Myocyte (in vitro differentiated cells): ENCODE measurements at regions not wholly inside any gene's neighbourhood (a gene's known extent, or its start where the extent isn't known, plus 50 kb on each side); places are given as distances from the start of the nearest gene placed in this dataset.

Experiments used
- DNase-seq: peaks from one replicate; pipeline ENCODE4 v3.0.0-alpha.2; 2012; ENCODE audit warnings: low read depth

DNA sequence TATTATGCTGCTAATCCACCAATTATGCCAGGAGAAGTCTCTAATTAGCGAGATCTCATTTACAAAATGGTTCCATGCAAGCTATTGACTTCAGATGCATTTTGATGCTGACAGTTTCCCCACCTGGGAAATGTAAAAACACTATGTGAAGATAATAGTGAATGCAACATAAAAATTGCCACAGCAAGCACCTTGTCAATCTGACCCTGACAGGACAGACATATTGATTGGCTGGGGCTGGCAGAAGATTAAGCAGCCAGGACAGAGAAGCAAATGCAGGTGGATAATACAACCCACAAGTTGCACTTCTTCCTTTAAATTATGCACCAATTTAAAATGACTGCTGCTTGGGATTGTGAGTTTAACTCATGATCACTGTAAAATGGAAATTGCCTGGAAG, 642.8 kb upstream of the POT1 start:
- DNase-seq, result no peak

DNA sequence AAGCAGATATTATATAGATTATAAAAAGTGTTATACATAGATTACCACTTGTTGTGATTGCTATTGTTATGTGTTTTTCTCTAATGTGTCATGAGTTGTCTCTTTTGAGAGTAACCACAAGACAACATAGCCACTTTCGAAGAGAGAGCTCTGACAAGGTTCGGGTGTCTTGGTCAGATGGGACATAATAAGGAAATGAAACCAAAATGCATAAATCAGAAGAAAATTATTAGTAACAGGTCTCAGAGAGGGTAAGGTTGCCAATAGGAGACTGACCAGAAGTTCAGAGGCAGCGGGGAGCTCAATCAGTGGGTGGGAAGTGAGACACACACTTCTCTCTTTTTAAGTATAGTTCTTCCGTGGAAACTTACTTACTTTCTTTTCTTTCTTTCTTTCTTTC, 639.2 kb upstream of the POT1 start:
- no peak for DNase-seq

GRCh38 chr7:125567686-125568085, 638.1 kb upstream of the POT1 start:
- DNase-seq, result no peak

- DNase-seq, result no peak
These were observed 634.4 kb upstream of the POT1 start for GRCh38 chr7:125563964-125564529.

- DNase-seq, result no peak
These were observed 633.9 kb upstream of the POT1 start for GRCh38 chr7:125563557-125563956.

GRCh38 chr7:125561006-125561405, 631.4 kb upstream of the POT1 start:
- no peak for DNase-seq

DNA sequence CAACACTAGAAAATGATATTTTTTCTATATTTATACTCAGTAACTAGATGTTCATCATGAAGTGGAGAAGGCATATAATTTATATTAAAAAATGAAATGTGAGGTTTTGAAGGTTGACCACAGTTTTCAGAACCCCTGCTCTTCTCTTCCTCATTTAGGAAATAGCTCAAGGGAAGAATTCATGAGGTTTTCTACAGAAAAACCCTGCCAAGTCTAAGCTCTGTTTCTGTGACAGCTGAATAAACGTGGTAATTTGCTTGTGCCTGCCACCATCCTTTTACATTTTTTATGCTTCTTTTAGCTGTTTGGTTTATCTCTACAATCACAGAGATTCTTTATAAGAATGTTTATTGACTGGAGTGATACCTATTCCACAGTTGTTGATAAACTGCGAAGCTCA, 630.3 kb upstream of the POT1 start:
- DNase-seq, result no peak

GRCh38 chr7:125555916-125556315, 626.3 kb upstream of the POT1 start:
- DNase-seq, result no peak

- no peak for DNase-seq
These were observed 621.4 kb upstream of the POT1 start for GRCh38 chr7:125551008-125551407.

DNA sequence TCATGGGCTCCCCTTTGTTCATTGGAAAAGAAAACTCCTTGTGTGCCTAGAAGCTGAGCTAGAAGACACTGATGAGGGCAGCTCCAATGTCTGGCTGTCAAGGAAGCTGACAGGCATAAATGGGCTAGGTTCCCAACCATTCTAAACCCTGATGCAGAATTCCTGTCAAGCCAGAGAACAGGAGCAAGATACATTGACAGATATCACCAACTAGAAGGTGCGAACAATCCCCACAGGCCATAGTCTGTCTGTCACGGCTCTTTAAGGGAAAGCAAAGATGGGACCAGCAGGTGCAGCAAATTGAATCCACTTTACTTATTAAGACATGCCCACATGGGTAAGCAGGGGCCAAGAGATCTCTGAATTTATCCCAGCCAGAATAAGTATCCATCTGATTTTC, 617.9 kb upstream of the POT1 start:
- DNase-seq, result no peak

GRCh38 chr7:125530553-125530952, 600.9 kb upstream of the POT1 start:
- no peak for DNase-seq

- no peak for DNase-seq
These were observed 599.6 kb upstream of the POT1 start for GRCh38 chr7:125529249-125529648.

DNA sequence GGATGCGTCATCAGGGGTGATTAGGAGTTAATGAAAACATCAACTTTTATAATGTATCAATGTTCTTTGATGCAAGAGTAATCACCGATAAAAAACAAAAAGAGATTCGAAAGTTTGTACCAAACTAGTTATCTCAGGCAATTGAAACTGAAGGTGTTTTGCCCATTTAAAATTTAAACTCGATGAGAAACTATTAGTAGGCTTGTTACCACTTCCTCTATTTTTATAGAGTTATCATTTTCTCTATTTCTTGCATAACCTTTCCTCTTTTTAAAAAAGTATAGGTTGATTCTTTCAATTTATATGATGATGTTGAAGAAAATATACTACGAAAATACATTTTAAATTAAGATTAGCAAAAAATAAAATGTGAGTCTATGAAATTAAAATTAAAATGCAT, 597.3 kb upstream of the POT1 start:
- no peak for DNase-seq

GRCh38 chr7:125526092-125526491, 596.5 kb upstream of the POT1 start:
- no peak for DNase-seq

DNA sequence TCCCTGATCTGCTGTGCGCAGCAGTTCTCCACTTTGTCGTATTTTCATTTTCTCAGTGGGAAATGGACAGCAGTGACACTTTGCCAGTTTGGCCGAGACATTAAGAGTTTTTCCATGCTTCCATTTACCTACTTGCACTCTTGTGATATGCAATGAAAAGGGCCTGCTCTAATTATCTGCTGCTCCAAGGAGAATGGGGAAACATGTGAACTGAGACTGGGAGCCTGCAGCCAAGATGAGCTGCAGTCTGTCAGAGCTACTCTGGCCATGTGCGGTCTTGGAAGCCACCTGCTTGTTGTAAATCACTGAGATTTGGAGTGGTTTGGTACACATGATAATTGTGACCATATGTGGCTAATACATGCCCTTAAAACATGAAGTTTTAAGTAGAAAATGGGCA, 586.6 kb upstream of the POT1 start:
- DNase-seq, result no peak

DNA sequence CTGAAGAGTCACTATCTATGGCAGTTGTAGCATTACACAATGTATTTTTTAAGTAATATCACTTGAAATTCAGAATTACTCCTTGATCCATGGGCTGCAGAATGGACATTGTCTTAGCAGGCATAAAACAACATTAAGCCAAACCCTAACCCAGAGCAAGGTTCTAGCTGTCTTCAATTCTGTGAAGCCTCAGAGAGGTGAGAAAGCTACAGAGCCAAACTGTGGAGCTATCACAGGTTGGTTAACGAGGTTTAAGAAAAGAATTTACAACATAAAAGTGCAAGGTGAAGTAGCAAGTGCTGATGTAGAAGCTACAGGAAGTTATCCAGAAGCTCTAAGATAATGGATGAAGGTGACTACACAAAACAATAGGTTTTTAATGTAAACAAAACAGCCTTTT, 582.7 kb upstream of the POT1 start:
- DNase-seq, result no peak

DNA sequence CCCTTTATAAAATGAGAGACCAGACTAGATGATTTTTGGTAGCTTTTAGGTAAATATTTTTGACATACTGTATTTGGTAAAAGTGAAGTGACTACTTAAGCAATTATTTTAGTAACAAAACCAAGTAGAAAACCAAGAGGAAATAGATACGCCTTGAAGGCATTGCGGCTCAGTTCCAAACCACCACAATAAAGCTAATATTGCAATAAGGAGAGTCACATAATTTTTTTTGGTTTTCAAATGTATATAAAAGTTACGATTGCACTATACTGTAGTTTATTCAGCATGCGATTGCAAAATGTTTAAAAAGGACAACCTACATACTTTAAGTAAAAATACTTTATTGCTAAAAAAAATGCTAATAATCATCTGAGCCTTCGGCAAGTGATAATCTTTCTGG, 581.7 kb upstream of the POT1 start:
- no peak for DNase-seq

GRCh38 chr7:125506331-125506730, 576.7 kb upstream of the POT1 start:
- no peak for DNase-seq

GRCh38 chr7:125504848-125505247, 575.2 kb upstream of the POT1 start:
- no peak for DNase-seq

DNA sequence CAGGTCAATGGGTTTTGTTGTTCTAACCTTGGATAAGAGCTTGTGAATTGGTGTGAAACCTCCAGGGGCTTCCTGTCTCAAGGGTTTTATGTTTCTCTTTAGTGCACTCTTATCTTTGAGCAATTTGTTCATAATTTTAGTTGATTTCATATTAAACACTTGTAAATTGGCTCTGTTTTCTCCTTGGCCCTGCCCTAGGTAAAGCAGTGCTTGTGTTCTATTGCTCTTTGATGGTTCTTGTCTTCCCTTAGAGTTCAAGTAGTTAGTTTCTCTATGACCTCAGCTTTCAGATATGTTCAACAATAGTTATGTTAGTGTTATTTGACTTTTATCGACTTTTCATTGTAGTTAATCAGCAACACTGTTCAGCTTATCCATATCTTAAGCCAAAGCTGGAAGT, 566.4 kb upstream of the POT1 start:
- DNase-seq, result no peak

DNA sequence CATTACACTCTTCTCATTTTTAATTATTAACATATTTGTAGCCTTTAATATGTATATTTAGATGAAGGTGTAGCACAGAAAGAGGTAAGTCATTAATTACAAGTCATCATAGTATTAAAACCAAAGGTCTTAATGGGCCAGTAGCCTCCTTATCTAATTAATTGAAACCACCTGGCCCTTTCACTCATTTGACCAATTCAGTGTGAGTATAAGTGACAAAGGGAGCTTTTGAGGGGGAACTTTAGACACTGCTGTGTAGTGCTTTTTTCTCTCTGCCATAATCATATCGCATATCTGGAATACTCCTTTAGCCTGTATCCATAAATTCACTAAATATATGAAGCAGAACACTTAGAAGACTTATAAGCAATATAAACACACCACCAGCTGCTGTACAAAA, 562.9 kb upstream of the POT1 start:
- no peak for DNase-seq

- DNase-seq, result no peak
These were observed 561.5 kb upstream of the POT1 start for GRCh38 chr7:125491137-125491536.

GRCh38 chr7:125490167-125490566, 560.5 kb upstream of the POT1 start:
- no peak for DNase-seq

DNA sequence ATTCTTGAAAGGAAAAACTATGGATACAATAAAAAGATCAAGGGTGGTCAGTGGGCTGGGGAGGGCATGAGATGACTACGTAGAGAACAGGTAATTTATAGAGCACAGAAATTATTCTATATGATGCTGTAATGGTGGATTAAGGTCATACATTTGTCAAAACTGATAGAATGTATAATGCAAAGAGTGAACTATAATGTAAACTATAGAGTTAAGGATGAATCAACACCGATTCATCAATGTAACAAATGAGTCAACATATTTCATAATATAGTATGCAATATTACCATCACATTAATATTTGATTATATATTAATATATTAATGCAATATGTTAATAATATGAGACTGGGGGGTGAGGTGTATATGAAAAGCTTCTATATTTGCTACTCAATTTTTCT, 555.6 kb upstream of the POT1 start:
- no peak for DNase-seq
